Suprapubic skin (tissue), 4 donors: ENCODE measurements at regions not wholly inside any gene's neighbourhood (a gene's known extent, or its start where the extent isn't known, plus 50 kb on each side); places are given as distances from the start of the nearest gene placed in this dataset.
"Not testable (repeated sequence)": the region's sequence is repeated elsewhere in the genome, so short reads cannot be mapped to it uniquely, and the experiment has no call there.

Experiments
- DNase-seq, 2 donors: peaks; one replicate each; pipeline ENCODE4 v3.0.0-alpha.2; 2019; ENCODE audit warnings: low spot score in 2 of 2
- H3K27ac ChIP-seq: fragments of 200-600 bp; sonication (generic); one replicate; pipeline ENCODE4 v1.5.1; 2019
- H3K27me3 ChIP-seq: fragments of 200-600 bp; sonication (generic); one replicate; pipeline ENCODE4 v1.5.1; 2019
- H3K36me3 ChIP-seq: fragments of 200-600 bp; sonication (generic); one replicate; pipeline ENCODE4 v1.5.1; 2019
- H3K4me1 ChIP-seq: fragments of 200-600 bp; sonication (generic); one replicate; pipeline ENCODE4 v1.5.1; 2019
- H3K4me3 ChIP-seq: fragments of 200-600 bp; sonication (generic); one replicate; pipeline ENCODE4 v1.5.1; 2019; ENCODE audit warnings: mild to moderate bottlenecking
- H3K9me3 ChIP-seq: fragments of 200-600 bp; sonication (generic); one replicate; pipeline ENCODE4 v1.5.1; 2019
- CTCF ChIP-seq, 2 donors: fragments of 200-600 bp in 1 of 2; fragments of 450-650 bp in 1 of 2; sonication (generic) in 1 of 2; IDR thresholded peaks; one replicate each; pipeline ENCODE4 v1.5.1; 2016 to 2019; ENCODE audit warnings: antibody characterized with exemption in 2 of 2, mild to moderate bottlenecking in 1 of 2, moderate library complexity in 1 of 2
- EP300 ChIP-seq: sonication (generic); formaldehyde crosslinking; IDR thresholded peaks from one replicate; pipeline ENCODE4 v1.6.1; 2017; ENCODE audit warnings: antibody characterized with exemption
- POLR2A ChIP-seq, 2 donors: fragments of 450-650 bp; IDR thresholded peaks; one replicate each; pipeline ENCODE4 v1.6.1; 2017; ENCODE audit warnings: antibody characterized with exemption in 2 of 2, mild to moderate bottlenecking in 2 of 2, moderate library complexity in 2 of 2
- POLR2AphosphoS5 ChIP-seq, 3 donors: sonication (generic); formaldehyde crosslinking; IDR thresholded peaks; one replicate each; pipeline ENCODE4 v1.6.1; 2017; ENCODE audit warnings: antibody characterized with exemption in 3 of 3
- WGBS: methylation state at CpG from one replicate; pipeline ENCODE4 v1.1.5; 2018; 5-methylcytosine and 5-hydroxymethylcytosine counted together

- no peak for TF ChIP-seq CTCF (IDR thresholded peaks at IDR 0.05)
- Histone ChIP-seq H3K9me3 (no peaks in the 10 kb centered on the region), H3K4me1 (peaks cover 12% of the 10 kb centered on the region), H3K27me3 (no peaks in the 10 kb centered on the region), H3K27ac (no peak overlapping the region), H3K4me3 (no peak overlapping the region), H3K36me3 (no peaks in the 10 kb centered on the region)
- 100% methylated on average over 1 of the region's 1 CpG for WGBS
- no peak for DNase-seq
Observed at GRCh38 chr7:17412883-17413282, 114.4 kb downstream of the AHR start.

- no peaks in the 10 kb centered on the region for H3K36me3 ChIP-seq
- H3K27ac ChIP-seq = no peak overlapping the region
- 100% methylated on average over 2 of the region's 2 CpGs for WGBS
- H3K27me3 ChIP-seq = no peaks in the 10 kb centered on the region
- no peaks in the 10 kb centered on the region for H3K4me1 ChIP-seq
- TF ChIP-seq POLR2AphosphoS5 (IDR thresholded peaks at IDR 0.05) (no peak), POLR2A (IDR thresholded peaks at IDR 0.05) (no peak), CTCF (IDR thresholded peaks at IDR 0.05) (no peak), EP300 (no peak)
- no peaks in the 10 kb centered on the region for H3K9me3 ChIP-seq
- no peak for DNase-seq
- H3K4me3 ChIP-seq = no peak overlapping the region
Observed at GRCh38 chr7:17415955-17416354, 117.5 kb downstream of the AHR start.

GRCh38 chr7:17420308-17421015 lies 122.0 kb downstream of the AHR start:
- H3K27ac ChIP-seq, H3K4me1 ChIP-seq, DNase-seq, H3K36me3 ChIP-seq, H3K9me3 ChIP-seq, H3K4me3 ChIP-seq, H3K27me3 ChIP-seq: not testable (repeated sequence)
- 81% methylated on average over 7 of the region's 7 CpGs for WGBS

GRCh38 chr7:17421941-17422340 lies 123.5 kb downstream of the AHR start:
- H3K4me1 ChIP-seq = no peaks in the 10 kb centered on the region
- TF ChIP-seq CTCF (IDR thresholded peaks at IDR 0.05) (no peak), EP300 (no peak), POLR2A (IDR thresholded peaks at IDR 0.05) (no peak), POLR2AphosphoS5 (IDR thresholded peaks at IDR 0.05) (no peak)
- 66% methylated on average over 4 of the region's 4 CpGs for WGBS
- H3K27me3 ChIP-seq = no peaks in the 10 kb centered on the region
- H3K4me3 ChIP-seq = no peak overlapping the region
- DNase-seq = no peak
- H3K27ac ChIP-seq = no peak overlapping the region
- no peaks in the 10 kb centered on the region for H3K9me3 ChIP-seq
- H3K36me3 ChIP-seq = no peaks in the 10 kb centered on the region

GRCh38 chr7:17422966-17423365 lies 124.5 kb downstream of the AHR start:
- 64% methylated on average over 2 of the region's 2 CpGs for WGBS
- DNase-seq = no peak

More at GRCh38 chr7:17422966-17423365, 124.5 kb downstream of the AHR start:
- TF ChIP-seq POLR2A (IDR thresholded peaks at IDR 0.05) (no peak), CTCF (IDR thresholded peaks at IDR 0.05) (no peak), EP300 (no peak), POLR2AphosphoS5 (IDR thresholded peaks at IDR 0.05) (no peak)
- H3K4me1 ChIP-seq = no peaks in the 10 kb centered on the region
- peaks cover 7% of the 10 kb centered on the region for H3K9me3 ChIP-seq
- H3K36me3 ChIP-seq = no peaks in the 10 kb centered on the region
- no peak overlapping the region for H3K4me3 ChIP-seq
- no peak overlapping the region for H3K27ac ChIP-seq
- no peaks in the 10 kb centered on the region for H3K27me3 ChIP-seq
